NCI-H2029 treated with DMSO at 0.1 percent for 48 hours (cell line): ENCODE measurements at regions not wholly inside any gene's neighbourhood (a gene's known extent, or its start where the extent isn't known, plus 50 kb on each side); places are given as distances from the start of the nearest gene placed in this dataset.

Experiments
- DNase-seq: peaks from one replicate; lab custom pipeline; 2025; lab: John Stamatoyannopoulos, UW

GRCh38 chr18:42268186-42268725, 313.2 kb downstream of the PIK3C3 start:
- no peak for DNase-seq

GRCh38 chr18:42268798-42269197, 313.8 kb downstream of the PIK3C3 start:
- no peak for DNase-seq

DNA sequence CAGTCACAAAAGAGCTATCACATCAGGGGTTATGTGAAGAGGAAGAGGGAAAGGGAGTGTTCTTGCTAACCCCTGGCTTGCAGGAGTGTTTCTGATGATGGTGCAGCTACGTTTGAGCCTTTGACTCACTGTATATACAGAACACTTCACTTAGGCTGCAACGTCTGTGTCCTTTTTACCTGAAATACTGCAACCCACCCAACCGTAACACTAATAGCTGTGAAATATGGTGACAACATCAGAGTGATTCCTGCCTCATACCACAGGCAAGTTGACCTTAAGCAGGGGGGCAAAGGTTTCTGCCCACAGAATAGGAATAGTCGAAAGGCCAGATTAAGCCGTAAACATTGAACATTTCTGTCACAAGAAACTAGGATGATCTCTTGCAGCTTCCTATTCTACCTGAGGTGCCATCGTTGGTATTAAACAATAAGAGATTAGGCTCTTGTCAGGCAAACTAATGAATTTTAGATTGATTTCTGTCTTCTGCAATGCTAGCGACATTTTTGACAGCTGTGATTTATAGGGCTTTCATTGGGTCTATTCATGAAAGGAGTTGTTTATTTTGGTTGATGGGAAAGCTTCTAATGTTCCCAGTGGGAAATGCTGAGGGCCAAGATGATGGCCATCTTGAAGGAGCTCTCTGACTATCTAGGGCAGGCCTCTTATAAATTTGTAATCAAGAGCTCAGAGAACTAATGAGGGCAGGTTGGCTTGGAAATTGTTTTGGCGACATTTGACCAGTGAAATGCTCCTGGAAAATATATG, 316.8 kb downstream of the PIK3C3 start:
- DNase-seq: no peak

- no peak for DNase-seq
These were observed 319.6 kb downstream of the PIK3C3 start for GRCh38 chr18:42274488-42275137.

DNA sequence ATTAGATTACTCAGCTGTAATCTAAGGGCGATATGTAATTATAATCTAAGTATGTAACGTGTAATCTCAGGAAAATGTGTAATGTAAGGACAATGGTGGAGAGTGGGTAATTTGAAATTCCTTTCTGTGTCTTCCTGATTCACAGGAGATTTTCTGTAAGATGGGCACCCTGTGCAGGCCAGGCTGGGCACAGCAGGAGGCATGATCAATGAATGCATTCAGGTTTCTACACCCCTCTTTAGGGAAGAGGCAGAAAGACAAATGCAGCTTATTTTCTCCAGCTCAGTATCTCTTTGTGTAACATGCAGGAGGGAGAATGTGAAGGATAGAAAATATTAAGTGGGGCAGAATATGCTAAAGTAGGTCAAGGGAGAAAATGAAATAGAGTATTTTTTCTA, 320.1 kb downstream of the PIK3C3 start:
- DNase-seq: no peak

- no peak for DNase-seq
These were observed 321.1 kb downstream of the PIK3C3 start for GRCh38 chr18:42275949-42276730.

DNA sequence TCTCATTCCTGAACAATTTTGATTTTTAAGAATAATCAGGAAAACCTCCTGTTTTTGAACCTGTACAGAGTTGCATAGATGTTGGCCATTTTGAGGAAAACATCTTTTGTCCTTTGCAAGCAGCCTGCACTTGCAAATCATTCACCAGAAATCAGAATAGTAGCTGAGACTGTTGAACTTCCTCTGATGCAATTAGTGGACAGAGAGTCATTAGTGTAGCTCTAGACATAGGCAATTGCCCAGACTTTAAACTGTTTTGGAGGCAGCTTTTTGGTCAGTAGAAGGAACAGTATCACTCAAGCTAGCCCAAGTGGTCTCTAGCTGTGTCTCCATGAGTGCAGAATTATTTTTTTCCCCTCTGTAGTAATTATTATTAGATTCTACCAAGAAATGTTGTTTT, 326.1 kb downstream of the PIK3C3 start:
- no peak for DNase-seq

DNA sequence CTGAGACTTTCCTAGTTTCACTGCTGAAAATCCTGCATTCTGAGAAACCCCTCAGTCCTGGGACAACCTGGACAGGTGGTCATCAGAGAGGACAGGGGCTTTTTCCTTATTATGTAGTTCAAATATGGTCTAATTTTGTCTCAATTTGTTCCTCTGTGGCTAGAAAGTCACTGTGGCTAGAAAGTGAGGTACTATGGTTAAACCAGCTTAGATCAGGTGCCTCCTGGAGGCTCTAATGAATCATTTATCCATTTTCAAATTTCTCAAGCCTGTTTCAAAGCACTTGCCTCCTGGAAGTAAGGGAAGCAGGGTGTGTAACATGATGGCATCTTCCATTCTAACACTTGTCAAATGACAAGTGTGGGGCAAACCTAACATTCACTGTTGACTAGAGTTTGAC, 326.8 kb downstream of the PIK3C3 start:
- DNase-seq: no peak

DNA sequence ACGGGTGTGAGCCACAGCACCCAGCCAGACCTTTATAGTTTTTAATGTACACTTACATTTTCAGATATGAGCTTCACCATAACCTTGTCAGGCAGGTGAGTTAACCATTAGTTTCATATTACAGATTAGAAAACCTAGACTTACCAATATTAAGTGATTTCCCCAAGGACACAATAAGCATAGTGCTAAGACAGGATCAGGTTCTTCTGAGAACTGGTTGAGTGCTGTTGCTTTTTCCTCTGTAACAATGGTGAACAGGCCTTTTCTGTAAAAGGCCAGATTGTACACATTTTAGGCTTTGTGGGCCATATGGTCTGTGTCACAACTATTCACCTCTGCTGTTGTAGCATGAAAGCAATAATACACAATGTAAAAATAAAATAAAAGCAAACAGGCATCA, 332.0 kb downstream of the PIK3C3 start:
- DNase-seq: no peak

- DNase-seq: no peak
These were observed 333.1 kb downstream of the PIK3C3 start for GRCh38 chr18:42288129-42288528.

- no peak for DNase-seq
These were observed 334.5 kb downstream of the PIK3C3 start for GRCh38 chr18:42289526-42289925.

GRCh38 chr18:42290318-42291307, 335.6 kb downstream of the PIK3C3 start:
- DNase-seq: no peak

DNA sequence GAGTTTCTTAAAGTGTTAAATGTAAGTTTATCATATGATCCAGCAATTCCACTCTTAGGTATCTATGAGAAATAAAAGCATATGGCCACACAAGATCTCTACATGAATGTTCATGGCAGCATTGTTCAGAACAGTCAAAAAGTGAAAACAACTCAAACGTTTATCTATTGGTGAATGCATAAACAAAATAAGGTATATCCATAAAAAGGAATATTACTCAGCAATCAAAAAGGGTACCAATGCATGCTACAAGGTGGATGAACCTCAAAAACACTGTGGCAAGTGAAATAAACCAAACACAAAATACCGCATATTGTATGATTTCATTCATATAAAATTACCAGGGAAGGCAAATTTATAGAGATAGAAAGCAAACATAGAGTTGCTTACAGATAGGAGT, 337.6 kb downstream of the PIK3C3 start:
- DNase-seq: no peak

- DNase-seq: no peak
These were observed 341.2 kb downstream of the PIK3C3 start for GRCh38 chr18:42296192-42296591.

DNA sequence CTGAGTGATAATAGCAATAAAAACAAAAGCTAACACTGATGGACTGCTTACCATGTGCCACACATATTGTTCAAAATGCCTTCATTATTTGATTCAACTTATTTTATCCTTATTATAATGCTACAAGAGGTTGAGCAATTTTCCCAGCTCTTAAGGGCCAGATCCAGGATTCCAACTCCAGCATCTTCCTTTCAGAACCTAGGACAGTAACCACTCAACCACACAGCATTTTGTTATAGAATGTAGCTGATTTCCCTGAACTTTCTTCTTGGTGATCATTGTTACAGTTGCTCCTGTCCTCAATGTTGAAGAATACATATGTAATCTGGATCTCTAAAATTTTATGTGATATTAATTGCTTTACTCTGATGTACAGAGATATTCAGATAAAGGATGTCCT, 341.7 kb downstream of the PIK3C3 start:
- DNase-seq: no peak

DNA sequence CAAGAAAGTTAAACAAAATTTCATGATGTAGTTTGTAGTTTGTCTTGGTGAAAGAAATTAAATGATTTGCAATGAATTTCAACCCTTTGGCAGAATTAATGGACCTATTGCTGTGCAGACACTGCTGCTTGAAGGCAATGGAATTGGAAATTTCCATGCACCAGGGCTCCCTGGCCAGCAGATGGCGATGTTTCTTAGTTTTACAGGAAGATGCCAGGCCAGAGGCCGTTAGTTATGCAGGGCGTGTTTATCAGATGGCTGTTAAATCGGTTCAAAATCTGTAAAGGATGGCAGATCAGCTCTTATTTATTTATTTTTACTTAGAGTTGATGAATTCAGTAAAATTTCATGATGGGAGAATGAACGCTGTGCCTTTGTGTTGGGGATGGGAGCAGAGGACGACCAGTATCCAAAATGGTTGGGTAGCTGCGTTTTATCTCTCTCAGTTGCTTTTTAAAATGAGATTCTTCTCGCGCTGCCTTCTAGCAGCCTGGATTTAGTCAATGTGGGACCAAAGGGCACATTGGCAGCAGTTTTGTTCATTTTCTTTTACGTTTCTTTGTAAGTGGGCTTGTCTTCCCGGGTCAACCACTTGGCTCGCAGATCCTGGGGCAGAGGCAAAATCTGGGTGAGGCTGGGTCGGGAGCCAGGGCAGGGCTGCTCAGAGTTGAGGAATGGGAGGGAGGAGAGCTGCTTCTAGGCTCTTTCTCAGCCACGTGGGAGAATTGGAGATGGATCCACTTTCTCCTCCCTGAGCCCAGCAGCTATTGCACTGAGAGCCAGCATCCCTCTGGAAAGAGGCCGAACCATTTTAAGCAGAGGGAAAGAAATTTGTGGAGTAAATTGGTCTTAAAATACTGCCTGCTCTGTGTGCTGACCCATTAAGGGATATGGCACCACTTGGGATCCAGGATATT, 344.0 kb downstream of the PIK3C3 start:
- peak; percentile 47 for DNase-seq

- no peak for DNase-seq
These were observed 351.0 kb downstream of the PIK3C3 start for GRCh38 chr18:42305869-42306593.

DNA sequence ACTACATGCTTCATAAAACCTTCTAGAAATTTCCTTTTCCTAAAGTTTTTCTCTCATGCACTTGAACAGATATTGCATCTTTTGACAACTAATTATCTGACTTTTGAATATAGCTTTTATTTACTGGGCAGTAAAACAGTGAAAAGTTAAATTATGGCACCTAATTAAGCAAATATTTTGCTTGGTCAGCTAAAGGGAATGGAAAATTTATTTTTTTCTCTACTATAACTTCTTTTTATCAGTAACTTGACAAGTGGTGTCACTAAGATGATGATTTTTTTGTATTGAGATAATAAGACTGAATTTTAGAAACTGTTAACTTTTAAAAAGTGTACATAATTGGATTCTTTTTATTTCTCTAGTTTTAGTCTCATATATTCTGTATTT, 351.6 kb downstream of the PIK3C3 start:
- DNase-seq: no peak

- no peak for DNase-seq
These were observed 355.9 kb downstream of the PIK3C3 start for GRCh38 chr18:42310956-42311355.

DNA sequence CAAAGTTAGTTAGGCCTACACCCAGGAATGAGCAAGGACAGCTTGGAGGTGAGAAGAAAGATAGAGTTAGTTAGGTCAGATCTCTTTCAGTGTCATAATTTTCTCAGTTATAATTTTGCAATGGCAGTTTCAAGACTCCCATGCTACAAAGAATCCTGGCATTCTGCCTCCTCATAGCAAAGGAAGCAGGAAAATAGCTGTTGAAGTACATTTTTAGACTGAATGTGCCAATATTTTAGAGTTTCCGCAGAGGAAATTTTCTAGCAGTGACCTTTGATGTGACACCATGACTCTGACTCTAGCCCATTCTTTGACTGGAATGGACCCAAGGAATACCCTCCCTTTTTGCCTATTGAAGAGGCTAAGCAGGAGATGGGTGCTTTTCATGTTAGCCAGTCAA, 371.7 kb downstream of the PIK3C3 start:
- no peak for DNase-seq
